ENCODE measurements at regions not wholly inside any gene's neighbourhood (a gene's known extent, or its start where the extent isn't known, plus 50 kb on each side); places are given as distances from the start of the nearest gene placed in this dataset.

DNA sequence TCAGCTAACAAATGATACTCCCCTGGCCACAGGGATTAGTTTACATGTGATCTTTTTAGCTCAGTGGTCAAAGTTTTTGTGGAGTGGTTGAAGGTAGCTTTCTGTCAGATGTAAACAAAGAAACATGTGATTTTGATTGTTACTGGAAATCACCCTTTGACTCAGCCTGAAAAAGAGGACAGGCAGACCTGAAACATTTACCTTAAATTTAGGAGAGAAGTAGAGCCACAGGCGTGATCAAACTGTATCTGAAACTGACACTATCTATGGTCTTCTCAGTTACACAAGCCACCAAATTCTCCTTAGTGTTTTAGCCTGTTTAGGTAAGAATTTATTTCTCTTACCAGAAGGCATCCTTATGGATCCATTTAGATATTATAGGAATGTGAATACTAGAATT, 136.7 kb downstream of the CBLL2 start:
- H3K9me3 Mint-ChIP-seq: no peaks in the 10 kb centered on the region
- H3K4me1 Mint-ChIP-seq: no peaks in the 10 kb centered on the region
- H3K27me3 Mint-ChIP-seq: no peaks in the 10 kb centered on the region
- no peak overlapping the region for H3K27ac Mint-ChIP-seq
- H3K4me3 Mint-ChIP-seq: no peak overlapping the region
- no peak for DNase-seq (ENCODE audit: low spot score in 2 of 2)
- H3K36me3 Mint-ChIP-seq: no peaks in the 10 kb centered on the region
- no peak for ATAC-seq (ENCODE audit: low read depth)

DNA sequence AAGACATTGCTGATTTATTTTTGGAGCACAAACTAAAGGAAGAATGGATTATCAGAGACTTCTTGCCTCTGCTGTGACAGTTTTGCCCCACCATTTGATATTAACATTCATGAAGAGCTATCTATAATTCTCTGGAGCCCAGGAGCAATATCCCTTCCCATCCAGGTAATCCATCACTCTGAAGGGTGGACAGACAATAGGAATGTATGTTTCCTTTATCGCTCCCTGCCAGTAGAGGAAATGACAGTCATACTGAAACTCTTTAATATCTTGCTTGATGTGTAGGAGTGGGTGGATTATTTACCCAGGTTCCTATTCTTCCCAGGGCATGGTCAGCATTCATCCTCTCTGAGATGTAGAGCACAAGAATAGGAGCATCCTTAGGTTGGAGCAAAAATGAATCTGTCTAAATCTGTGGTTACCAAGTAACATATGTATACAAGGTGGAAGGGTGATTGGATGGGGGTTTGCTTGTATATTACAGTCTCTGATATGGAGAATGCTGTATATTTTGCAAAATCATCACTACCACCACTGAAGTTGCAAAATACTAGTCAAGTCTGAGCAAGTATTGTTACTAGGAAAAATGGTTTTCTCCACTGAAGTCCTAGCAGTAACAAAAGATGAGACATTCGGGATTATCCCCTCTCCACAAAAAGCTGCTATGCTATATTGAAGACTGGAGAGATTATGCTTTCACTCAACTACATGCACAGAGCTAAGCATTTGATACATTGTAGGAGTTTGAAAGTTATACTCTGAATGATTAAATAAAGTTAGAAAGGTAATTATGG, 151.6 kb downstream of the CBLL2 start:
- Mint-ChIP-seq H3K4me3 (no peak overlapping the region), H3K27me3 (no peaks in the 10 kb centered on the region), H3K27ac (no peak overlapping the region), H3K36me3 (peaks cover 2% of the 10 kb centered on the region), H3K9me3 (peaks cover 1% of the 10 kb centered on the region), H3K4me1 (no peaks in the 10 kb centered on the region)
- no peak for ATAC-seq (ENCODE audit: low read depth)
- DNase-seq (ENCODE audit: low spot score in 2 of 2): no peak

DNA sequence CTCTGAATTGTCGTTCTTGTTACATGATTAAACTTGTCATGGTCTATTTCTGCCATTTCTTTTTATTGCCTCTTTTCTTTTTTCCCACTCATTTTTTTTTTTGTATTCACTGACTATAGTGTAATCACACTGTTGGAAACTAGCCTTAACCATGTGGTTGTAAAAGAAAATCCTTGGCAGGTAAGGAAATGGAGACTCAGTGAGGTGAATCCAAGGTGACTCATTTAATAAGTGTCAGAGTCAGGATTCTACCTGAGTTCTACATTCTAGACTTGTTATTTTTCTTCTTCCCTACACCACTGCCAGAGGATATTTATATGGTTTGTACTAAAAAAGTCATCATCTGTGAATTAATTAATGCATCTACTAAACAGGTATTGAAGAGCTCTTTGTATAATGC, 152.2 kb downstream of the CBLL2 start:
- ATAC-seq (ENCODE audit: low read depth): no peak
- no peak for DNase-seq (ENCODE audit: low spot score in 2 of 2)
- peaks cover 2% of the 10 kb centered on the region for H3K36me3 Mint-ChIP-seq
- no peaks in the 10 kb centered on the region for H3K27me3 Mint-ChIP-seq
- H3K27ac Mint-ChIP-seq: no peak overlapping the region
- H3K4me3 Mint-ChIP-seq: no peak overlapping the region
- peaks cover 1% of the 10 kb centered on the region for H3K9me3 Mint-ChIP-seq
- H3K4me1 Mint-ChIP-seq: no peaks in the 10 kb centered on the region

DNA sequence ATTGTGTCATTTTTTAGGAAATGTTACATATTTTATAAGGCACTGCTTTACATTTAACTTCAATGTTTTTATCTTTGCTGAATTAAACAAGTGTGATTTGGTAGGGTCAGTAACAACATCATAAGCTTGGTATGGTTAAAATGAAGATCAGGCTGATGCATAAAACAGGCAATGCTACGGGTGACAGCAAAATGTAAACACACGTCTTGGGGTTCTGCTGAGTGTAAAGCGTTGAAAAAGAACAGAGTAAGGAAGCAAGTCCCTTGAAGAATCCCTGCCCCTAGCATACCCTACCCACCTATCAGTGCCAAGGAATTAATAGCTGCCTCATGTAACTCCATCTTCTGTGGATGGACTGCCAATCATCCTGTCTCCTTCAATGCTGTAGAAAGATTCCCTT, 157.0 kb downstream of the CBLL2 start:
- Mint-ChIP-seq H3K27ac (no peak overlapping the region), H3K27me3 (no peaks in the 10 kb centered on the region), H3K36me3 (peaks cover 2% of the 10 kb centered on the region), H3K4me3 (no peak overlapping the region), H3K9me3 (peaks cover 1% of the 10 kb centered on the region), H3K4me1 (no peaks in the 10 kb centered on the region)
- no peak for ATAC-seq (ENCODE audit: low read depth)
- DNase-seq (ENCODE audit: low spot score in 2 of 2): no peak

DNA sequence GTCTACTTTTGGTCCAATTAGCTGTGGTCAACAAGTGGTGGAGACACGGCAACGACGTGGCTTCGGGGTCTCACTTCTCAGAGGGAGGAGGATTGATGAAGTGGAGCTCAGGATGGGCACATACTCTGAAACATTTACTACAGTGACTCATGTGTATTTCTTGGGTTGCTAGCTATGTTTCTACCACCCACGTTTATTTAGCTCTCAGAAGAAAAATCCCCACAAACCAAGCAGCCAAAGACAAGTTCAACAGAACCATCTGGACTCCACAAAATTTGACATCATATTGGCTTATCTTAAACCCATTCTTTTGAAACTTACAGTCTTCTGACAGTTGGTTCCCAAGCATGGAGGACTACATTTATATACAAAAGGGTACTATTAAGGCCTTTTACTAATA, 158.0 kb downstream of the CBLL2 start:
- Mint-ChIP-seq H3K36me3 (peaks cover 2% of the 10 kb centered on the region), H3K27ac (no peak overlapping the region), H3K4me3 (no peak overlapping the region), H3K4me1 (no peaks in the 10 kb centered on the region), H3K27me3 (no peaks in the 10 kb centered on the region), H3K9me3 (peaks cover 1% of the 10 kb centered on the region)
- DNase-seq (ENCODE audit: low spot score in 2 of 2): no peak
- no peak for ATAC-seq (ENCODE audit: low read depth)

DNA sequence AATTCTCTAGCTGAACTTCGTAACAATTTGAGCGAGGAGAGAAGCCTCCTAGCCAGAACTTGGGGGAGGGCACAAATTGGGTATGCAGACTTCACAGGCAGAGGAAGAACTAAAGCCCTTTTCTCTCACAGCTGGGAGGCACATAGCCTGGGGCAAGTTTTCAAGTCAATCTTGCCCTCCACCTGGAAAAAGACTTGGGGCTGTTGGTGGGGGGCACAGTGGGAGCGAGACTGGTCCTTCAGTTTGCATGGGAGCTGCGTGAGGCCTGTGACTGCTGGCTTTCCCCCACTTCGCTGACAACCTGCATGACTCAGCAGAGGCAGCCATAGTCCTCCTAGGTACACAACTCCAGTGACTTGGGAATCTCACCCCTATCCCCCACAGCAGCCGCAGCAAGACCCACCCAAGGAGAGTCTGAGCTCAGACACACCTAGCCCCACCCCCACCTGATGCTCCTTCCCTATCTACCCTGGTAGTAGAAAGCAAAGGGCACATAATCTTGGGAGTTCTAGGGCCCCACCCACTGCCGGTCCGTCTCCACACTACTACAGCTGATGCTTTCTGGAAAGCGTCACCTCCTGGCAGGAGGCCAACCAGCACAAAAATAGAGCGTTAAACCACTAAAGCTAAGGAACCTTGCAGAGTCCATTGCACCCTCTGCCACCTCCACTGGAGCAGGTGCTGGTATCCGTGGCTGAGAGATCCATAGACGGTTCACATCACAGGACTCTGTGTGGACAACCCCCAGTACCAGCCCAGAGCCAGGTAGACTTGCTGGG, 160.8 kb downstream of the CBLL2 start:
- H3K36me3 Mint-ChIP-seq: no peaks in the 10 kb centered on the region
- H3K9me3 Mint-ChIP-seq: no peaks in the 10 kb centered on the region
- H3K27ac Mint-ChIP-seq: no peak overlapping the region
- DNase-seq (ENCODE audit: low spot score in 2 of 2) (no peak), ATAC-seq (ENCODE audit: low read depth) (no peak)
- H3K4me1 Mint-ChIP-seq: no peaks in the 10 kb centered on the region
- no peaks in the 10 kb centered on the region for H3K27me3 Mint-ChIP-seq
- no peak overlapping the region for H3K4me3 Mint-ChIP-seq

DNA sequence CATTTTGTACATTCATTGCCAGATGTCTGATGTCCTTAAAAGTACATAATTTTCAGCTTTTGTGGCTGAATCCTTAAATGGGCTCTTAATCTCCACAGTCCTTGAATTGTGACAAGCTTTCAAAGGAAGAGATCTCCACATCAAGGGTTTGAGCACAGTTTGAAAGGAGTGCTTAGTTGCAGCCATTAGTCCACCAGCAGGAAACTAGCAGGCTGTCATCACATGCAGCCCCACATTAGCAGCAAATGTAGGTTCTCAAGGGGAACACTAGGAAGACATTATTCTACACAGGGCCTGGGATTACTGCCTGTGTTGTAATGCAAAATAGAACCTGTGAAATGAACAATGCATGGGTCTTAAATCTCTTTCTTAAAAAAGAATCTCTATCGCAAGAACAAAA, 173.2 kb downstream of the CBLL2 start:
- Mint-ChIP-seq H3K27ac (no peak overlapping the region), H3K4me1 (peaks cover 4% of the 10 kb centered on the region)
- ATAC-seq (ENCODE audit: low read depth): no peak

DNA sequence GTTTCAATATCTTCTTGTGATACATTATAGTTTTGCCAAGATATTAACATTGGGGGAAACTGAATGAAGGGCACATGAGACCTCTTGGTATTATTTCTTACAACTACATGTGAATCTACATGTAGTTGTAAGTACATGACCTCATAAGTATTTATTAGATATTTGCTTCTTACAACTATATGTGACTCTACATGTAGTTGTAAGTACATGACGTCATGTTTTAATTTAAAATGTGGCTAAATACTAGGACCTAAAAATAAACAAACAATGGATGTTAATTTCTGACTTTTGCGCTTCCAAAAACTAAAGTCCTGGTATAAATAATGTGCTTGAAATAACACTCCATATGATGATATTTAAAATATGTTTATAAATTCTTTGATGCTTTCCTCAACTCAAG, 190.2 kb downstream of the CBLL2 start:
- Mint-ChIP-seq H3K4me1 (peaks cover 8% of the 10 kb centered on the region), H3K9me3 (no peaks in the 10 kb centered on the region), H3K27me3 (no peaks in the 10 kb centered on the region), H3K27ac (no peak overlapping the region), H3K4me3 (no peak overlapping the region), H3K36me3 (no peaks in the 10 kb centered on the region)
- ATAC-seq (ENCODE audit: low read depth) (no peak), DNase-seq (ENCODE audit: low spot score in 2 of 2) (no peak)

More for the DNA sequence above, 173.2 kb downstream of the CBLL2 start:
- Mint-ChIP-seq H3K9me3 (peaks cover 2% of the 10 kb centered on the region), H3K27me3 (no peaks in the 10 kb centered on the region), H3K4me3 (no peak overlapping the region), H3K36me3 (no peaks in the 10 kb centered on the region)
- no peak for DNase-seq (ENCODE audit: low spot score in 2 of 2)

DNA sequence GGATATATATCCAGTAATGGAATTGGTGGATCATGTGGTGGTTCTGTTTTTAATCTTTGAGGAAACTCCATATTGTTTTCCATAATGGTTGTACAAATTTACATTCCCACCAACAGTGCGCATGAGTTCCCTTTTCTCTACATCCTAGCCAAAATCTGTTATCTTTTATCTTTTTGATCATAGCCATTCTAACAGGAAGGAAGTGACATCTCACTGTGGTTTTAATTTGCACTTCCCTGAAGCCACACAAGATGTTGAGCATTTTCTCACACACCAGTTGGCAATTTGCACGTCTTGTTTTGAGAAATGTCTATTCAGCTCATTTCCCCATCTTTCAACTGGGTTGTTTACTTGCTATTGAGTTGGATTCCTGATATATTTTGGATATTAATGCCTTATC, 194.9 kb downstream of the CBLL2 start:
- Mint-ChIP-seq H3K9me3 (no peaks in the 10 kb centered on the region), H3K27me3 (no peaks in the 10 kb centered on the region), H3K36me3 (no peaks in the 10 kb centered on the region), H3K27ac (no peak overlapping the region), H3K4me3 (no peak overlapping the region), H3K4me1 (peaks cover 17% of the 10 kb centered on the region)
- DNase-seq (ENCODE audit: low spot score in 2 of 2) (no peak), ATAC-seq (ENCODE audit: low read depth) (peak; percentile 61)

DNA sequence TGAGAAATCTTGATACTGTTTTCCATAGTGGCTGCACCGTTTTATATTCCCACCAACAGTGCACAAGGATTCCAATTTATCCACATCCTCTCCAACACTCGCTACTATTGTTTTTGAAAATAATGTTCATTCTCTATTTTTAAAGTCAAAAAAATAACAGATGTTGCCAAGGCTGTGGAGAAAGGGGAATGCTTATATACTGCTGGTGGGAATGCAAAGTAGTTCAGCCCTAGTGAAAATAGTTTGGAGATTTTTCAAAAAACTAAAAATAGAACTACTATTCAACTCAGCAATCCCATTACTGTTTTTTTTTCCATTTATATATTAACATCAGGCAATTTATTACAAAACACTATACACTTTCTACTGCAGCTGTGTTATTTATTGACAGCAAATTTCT, 208.7 kb downstream of the CBLL2 start:
- Mint-ChIP-seq H3K27me3 (no peaks in the 10 kb centered on the region), H3K36me3 (no peaks in the 10 kb centered on the region), H3K27ac (no peak overlapping the region), H3K4me3 (no peak overlapping the region), H3K4me1 (no peaks in the 10 kb centered on the region), H3K9me3 (no peaks in the 10 kb centered on the region)
- ATAC-seq (ENCODE audit: low read depth) (no peak), DNase-seq (ENCODE audit: low spot score in 2 of 2) (no peak)

DNA sequence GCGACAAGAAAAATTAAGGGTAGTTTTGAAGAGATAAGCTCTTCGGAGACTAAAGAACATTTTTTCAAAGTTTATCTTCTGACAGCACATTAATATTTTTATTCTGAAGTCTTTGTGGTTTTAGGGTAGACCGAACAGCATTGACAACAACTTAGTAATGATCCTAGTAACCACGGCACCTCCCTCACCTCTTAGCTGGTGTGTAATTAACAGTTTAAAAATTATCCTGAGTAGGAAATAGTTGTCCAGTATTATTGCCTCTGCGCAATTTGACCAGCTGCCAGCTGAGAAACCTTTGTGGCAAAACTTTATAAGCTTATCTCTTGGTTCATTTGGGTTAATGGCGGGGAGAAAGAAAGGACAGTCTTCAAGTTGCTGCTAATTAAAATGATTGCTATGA, 213.6 kb downstream of the CBLL2 start:
- Mint-ChIP-seq H3K9me3 (no peaks in the 10 kb centered on the region), H3K4me3 (no peak overlapping the region), H3K27ac (no peak overlapping the region), H3K4me1 (no peaks in the 10 kb centered on the region), H3K36me3 (no peaks in the 10 kb centered on the region), H3K27me3 (no peaks in the 10 kb centered on the region)
- ATAC-seq (ENCODE audit: low read depth) (no peak), DNase-seq (ENCODE audit: low spot score in 2 of 2) (no peak)

DNA sequence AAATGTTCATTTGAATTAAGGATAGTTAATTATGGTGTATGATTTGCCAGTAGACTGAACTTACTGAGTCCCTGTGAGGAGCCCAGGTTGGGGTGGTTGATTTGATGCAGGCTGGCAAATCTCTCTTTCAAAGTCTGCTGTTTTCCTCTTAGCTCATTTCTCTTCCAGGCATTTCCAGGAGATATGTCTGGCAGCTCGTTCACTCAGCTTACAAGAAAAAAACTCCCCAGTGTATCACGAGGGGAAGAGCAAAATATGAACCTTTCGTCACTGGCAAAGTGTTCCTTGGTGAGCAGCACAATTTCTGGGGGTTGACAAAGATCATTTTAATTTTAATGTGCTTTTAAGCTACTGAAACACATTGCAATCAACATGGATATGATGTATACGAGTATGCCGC, 244.2 kb downstream of the CBLL2 start:
- Mint-ChIP-seq H3K4me3 (no peak overlapping the region), H3K4me1 (no peaks in the 10 kb centered on the region), H3K36me3 (no peaks in the 10 kb centered on the region), H3K27me3 (no peaks in the 10 kb centered on the region), H3K27ac (no peak overlapping the region), H3K9me3 (no peaks in the 10 kb centered on the region)
- ATAC-seq (ENCODE audit: low read depth): no peak
- DNase-seq (ENCODE audit: low spot score in 2 of 2): no peak

DNA sequence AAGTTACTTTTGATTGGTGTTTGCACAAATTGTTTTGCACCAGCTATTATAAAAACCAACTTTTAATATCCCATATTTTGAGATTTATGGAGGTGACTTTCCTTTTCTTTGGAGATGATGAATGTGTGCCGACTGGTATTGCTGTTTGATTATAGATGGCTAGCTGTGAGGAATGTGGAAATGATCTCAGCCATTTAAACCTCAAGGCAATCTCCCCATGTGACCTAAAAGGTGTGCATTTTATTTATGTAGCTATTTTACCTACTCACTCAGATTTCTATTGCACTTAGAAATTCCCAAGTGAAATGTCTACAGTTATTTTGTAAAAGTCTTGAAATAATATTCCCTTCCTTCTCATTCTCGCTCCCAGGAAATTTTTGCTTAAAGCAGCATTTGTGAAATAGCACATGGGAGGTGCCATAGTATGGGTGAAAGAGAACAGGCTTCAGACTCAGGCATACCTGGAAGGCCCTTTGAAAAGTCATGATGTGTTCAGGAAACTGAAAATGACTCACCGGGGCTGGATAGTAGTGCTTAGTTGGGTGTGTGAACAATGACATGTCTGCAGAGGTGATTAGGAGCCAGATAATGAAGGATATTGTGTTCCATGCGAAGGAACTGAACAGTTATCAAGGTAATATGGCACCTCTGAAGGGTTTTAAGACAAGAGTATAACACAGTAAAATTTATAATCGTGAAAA, 247.6 kb downstream of the CBLL2 start:
- H3K27ac Mint-ChIP-seq: no peak overlapping the region
- ATAC-seq (ENCODE audit: low read depth): no peak

DNA sequence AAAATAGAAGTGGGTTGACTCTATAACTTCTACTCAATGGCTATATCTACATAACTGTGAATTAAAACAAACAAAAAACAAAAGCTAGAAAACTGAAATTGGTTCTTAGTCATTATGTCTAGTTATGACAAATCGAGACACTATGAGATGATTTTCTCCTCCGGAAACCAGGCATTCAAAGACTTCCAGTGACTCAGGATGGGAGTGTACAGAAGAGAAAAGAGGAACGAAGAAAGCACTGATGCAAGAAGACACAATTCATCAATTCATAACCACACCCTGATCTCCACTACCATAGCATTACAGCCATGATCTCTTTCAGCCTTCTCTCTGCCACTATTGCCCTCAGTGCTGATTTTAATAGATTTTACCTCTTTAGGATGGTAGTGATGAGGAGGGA, 253.6 kb downstream of the CBLL2 start:
- H3K4me1 Mint-ChIP-seq: peaks cover 8% of the 10 kb centered on the region

More for the DNA sequence above, 247.6 kb downstream of the CBLL2 start:
- Mint-ChIP-seq H3K27me3 (no peaks in the 10 kb centered on the region), H3K4me3 (no peak overlapping the region), H3K36me3 (no peaks in the 10 kb centered on the region), H3K9me3 (no peaks in the 10 kb centered on the region), H3K4me1 (no peaks in the 10 kb centered on the region)
- no peak for DNase-seq (ENCODE audit: low spot score in 2 of 2)

More for the DNA sequence above, 253.6 kb downstream of the CBLL2 start:
- Mint-ChIP-seq H3K27me3 (no peaks in the 10 kb centered on the region), H3K4me3 (peak overlapping the region; percentile 16), H3K27ac (peak overlapping the region; percentile 28), H3K9me3 (peaks cover 1% of the 10 kb centered on the region), H3K36me3 (no peaks in the 10 kb centered on the region)
- DNase-seq (ENCODE audit: low spot score in 2 of 2) (peak in 1 of 2 donors; percentile 12), ATAC-seq (ENCODE audit: low read depth) (peak; percentile 100)

Data from memory B cell (primary cell).